HCT116 (cell line): ENCODE measurements at regions not wholly inside any gene's neighbourhood (a gene's known extent, or its start where the extent isn't known, plus 50 kb on each side); places are given as distances from the start of the nearest gene placed in this dataset.

Source experiments
- ATAC-seq: fragments of 200-7000 bp; cut with Tn5 transposase; 2 replicates; pipeline ENCODE4 v1.9.1; 2020; ENCODE audit warnings: mild to moderate bottlenecking, moderate library complexity
- BruUV-seq: library from RNA; stranded (reverse); fragments of 400-500 nt; replicated peaks from 2 replicates; lab custom pipeline; 2021; lab: Mats Ljungman, UMichigan
- CTCF ChIA-PET: fragments of 300-600 bp; sonication (Branson Sonifier 250); formaldehyde crosslinking; loops from one replicate; lab custom pipeline; 2021; ENCODE audit warnings: antibody characterized with exemption; lab: Charles Lee
- POLR2A ChIA-PET: fragments of 300-600, 350-600 bp; sonication (Branson Sonifier 250); formaldehyde crosslinking; loops from one replicate; lab custom pipeline; 2021; ENCODE audit warnings: antibody characterized with exemption; lab: Charles Lee
- RAD21 ChIA-PET, 2 experiments: fragments of 300-600 bp; sonication (Branson Sonifier 250); formaldehyde crosslinking; loops; one replicate each; lab custom pipeline; 2023; ENCODE audit warnings: low total read pairs in 2 of 2; ENCODE audit not compliant: uncharacterized antibody in 2 of 2, unreplicated experiment in 2 of 2, low non-redundant PET in 1 of 2; lab: Charles Lee
- DNase-seq: peaks from one replicate; pipeline ENCODE4 v3.0.0-alpha.2; 2010; ENCODE audit warnings: low read depth, low spot score
- H2AFZ ChIP-seq: fragments of 200-600 bp; shearing (Covaris generic), sonication (generic); 2 replicates; pipeline ENCODE4 v1.6.1; 2017; ENCODE audit warnings: low read depth, mixed run types, mixed read lengths, antibody characterized with exemption, low read length; ENCODE audit not compliant: poor library complexity, severe bottlenecking
- H3K27ac ChIP-seq: 2 replicates; pipeline ENCODE4 v1.5.1; 2012; ENCODE audit warnings: low read depth, low read length
- H3K27me3 ChIP-seq: fragments of 200-600 bp; sonication (generic); 2 replicates; pipeline ENCODE4 v1.6.1; 2016; ENCODE audit warnings: mixed run types, low read length, mixed read lengths; ENCODE audit not compliant: insufficient read depth
- H3K36me3 ChIP-seq, 2 experiments: fragments of 200-500 bp in 1 of 2; fragments of 200-600 bp in 1 of 2; sonication (Bioruptor generic) in 1 of 2; sonication (generic) in 1 of 2; 2 replicates each; pipeline versions ENCODE4 v1.5.1 to v1.6.1; 2014 to 2016; ENCODE audit warnings: low read length in 2 of 2, inconsistent platforms in 1 of 2, mixed read lengths in 1 of 2, mixed run types in 1 of 2; ENCODE audit not compliant: insufficient read depth in 2 of 2, control insufficient read depth in 1 of 2
- H3K4me1 ChIP-seq, 2 experiments: fragments of 200-600 bp in 1 of 2; sonication (generic) in 1 of 2; 2 replicates each; pipeline versions ENCODE4 v1.5.1 to v1.6.1; 2012 to 2017; ENCODE audit warnings: low read length in 2 of 2, inconsistent platforms in 1 of 2, mild to moderate bottlenecking in 1 of 2, mixed read lengths in 1 of 2, mixed run types in 1 of 2, moderate library complexity in 1 of 2; ENCODE audit not compliant: insufficient read depth in 2 of 2, control insufficient read depth in 1 of 2
- H3K4me2 ChIP-seq: fragments of 200-600 bp; sonication (generic); 2 replicates; pipeline ENCODE4 v1.6.1; 2017; ENCODE audit warnings: mixed run types, low read length, mixed read lengths
- H3K4me3 ChIP-seq, 2 experiments: fragments of 200-600 bp in 1 of 2; sonication (generic) in 1 of 2; replicated peaks in 1 of 2; 2 replicates each; pipeline ENCODE4 v1.5.1; 2011 to 2016; ENCODE audit warnings: low read length in 2 of 2, control low read depth in 1 of 2, low read depth in 1 of 2, mild to moderate bottlenecking in 1 of 2, mixed read lengths in 1 of 2, mixed run types in 1 of 2
- H3K79me2 ChIP-seq: fragments of 200-600 bp; sonication (generic); 2 replicates; pipeline ENCODE4 v1.6.1; 2017; ENCODE audit warnings: mild to moderate bottlenecking, mixed run types, low read length, moderate library complexity, mixed read lengths; ENCODE audit not compliant: insufficient read depth
- H3K9ac ChIP-seq: fragments of 200-600 bp; sonication (generic); 2 replicates; pipeline ENCODE4 v1.6.1; 2016; ENCODE audit warnings: low read length, mixed read lengths
- H3K9me2 ChIP-seq: fragments of 200-600 bp; sonication (generic), shearing (Covaris generic); 2 replicates; pipeline ENCODE4 v1.6.1; 2017; ENCODE audit warnings: mixed run types, mild to moderate bottlenecking, moderate library complexity; ENCODE audit not compliant: insufficient read depth
- H3K9me3 ChIP-seq, 2 experiments: fragments of 200-500 bp in 1 of 2; fragments of 200-600 bp in 1 of 2; sonication (Bioruptor generic) in 1 of 2; sonication (generic) in 1 of 2; 2 replicates each; pipeline ENCODE4 v1.6.1; 2014 to 2017; ENCODE audit warnings: low read length in 2 of 2, mixed read lengths in 2 of 2, inconsistent platforms in 1 of 2, low read depth in 1 of 2, mild to moderate bottlenecking in 1 of 2, mixed run types in 1 of 2, moderate library complexity in 1 of 2; ENCODE audit not compliant: control insufficient read depth in 1 of 2, insufficient read depth in 1 of 2
- H4K20me1 ChIP-seq: fragments of 200-600 bp; sonication (generic), shearing (Covaris generic); 2 replicates; pipeline ENCODE4 v1.6.1; 2017; ENCODE audit warnings: mixed run types, mild to moderate bottlenecking, moderate library complexity; ENCODE audit not compliant: insufficient read depth
- CEBPB ChIP-seq: IDR thresholded peaks from 2 replicates; pipeline ENCODE4 v1.6.1; 2012; ENCODE audit warnings: low read depth
- EGR1 ChIP-seq: IDR thresholded peaks from 2 replicates; pipeline ENCODE4 v1.6.1; 2012; ENCODE audit warnings: low read depth
- ELF1 ChIP-seq: IDR thresholded peaks from 2 replicates; pipeline ENCODE4 v1.6.1; 2012; ENCODE audit warnings: low read depth, borderline replicate concordance
- EZH2 ChIP-seq: fragments of 200-600 bp; sonication (generic); IDR thresholded peaks from 2 replicates; pipeline ENCODE4 v1.6.1; 2017; ENCODE audit warnings: antibody characterized with exemption, mixed run types
- EZH2phosphoT487 ChIP-seq: fragments of 200-600 bp; IDR thresholded peaks from 2 replicates; pipeline ENCODE4 v1.6.1; 2018; ENCODE audit warnings: antibody characterized with exemption, borderline replicate concordance
- FOSL1 ChIP-seq: IDR thresholded peaks from 2 replicates; pipeline ENCODE4 v1.6.1; 2012; ENCODE audit warnings: low read depth
- JUND ChIP-seq: IDR thresholded peaks from 2 replicates; pipeline ENCODE4 v1.6.1; 2012
- POLR2A ChIP-seq: IDR thresholded peaks from 2 replicates; pipeline ENCODE4 v1.7.0; 2011; ENCODE audit warnings: borderline replicate concordance; ENCODE audit not compliant: insufficient read depth, insufficient read length; ENCODE audit errors: extremely low read depth
- RAD21 ChIP-seq: IDR thresholded peaks from 2 replicates; pipeline ENCODE4 v1.6.1; 2012; ENCODE audit warnings: low read depth, mild to moderate bottlenecking
- SIN3A ChIP-seq: IDR thresholded peaks from 2 replicates; pipeline ENCODE4 v1.6.1; 2012; ENCODE audit warnings: low read depth
- SP1 ChIP-seq: IDR thresholded peaks from 2 replicates; pipeline ENCODE4 v1.6.1; 2012; ENCODE audit warnings: low read depth
- SRF ChIP-seq: IDR thresholded peaks from 2 replicates; pipeline ENCODE4 v1.6.1; 2012; ENCODE audit warnings: low read depth
- ZFX ChIP-seq: fragments of 450-650 bp; IDR thresholded peaks from 2 replicates; pipeline ENCODE4 v1.6.1; 2017
- intact Hi-C: fragments of 100-400 bp; cut with micrococcal nuclease; formaldehyde crosslinking; loops from 2 replicates; pipeline ENCODE4 v1.10.0; 2022
- TF ChIP-seq, protein P1 (sequence below): IDR thresholded peaks from 2 replicates; pipeline ENCODE4 v1.6.1; 2011; ENCODE audit warnings: mild to moderate bottlenecking, low read length, moderate library complexity; ENCODE audit not compliant: insufficient replicate concordance; ENCODE audit errors: extremely low read depth
- TF ChIP-seq, protein P2 (sequence below): IDR thresholded peaks from 2 replicates; pipeline ENCODE4 v1.6.1; 2012

DNA sequence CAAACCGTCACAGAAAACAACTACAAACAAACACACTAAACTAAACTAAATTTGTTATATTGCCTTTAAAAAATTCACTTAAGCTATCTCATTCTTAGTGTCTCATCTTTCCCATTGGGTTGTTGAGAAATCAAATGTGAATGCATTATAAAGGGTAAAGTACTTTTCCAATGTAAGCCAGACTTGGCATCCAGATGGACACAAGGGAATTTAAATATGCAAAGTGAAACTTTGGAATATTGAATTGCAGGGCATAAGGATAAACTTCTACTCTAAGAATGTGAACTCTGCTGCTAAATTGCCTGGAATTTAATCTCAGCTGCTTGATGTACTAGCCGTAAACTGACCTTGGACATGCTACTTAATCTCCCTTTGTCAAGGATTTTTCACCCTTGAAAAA, 1554.6 kb downstream of the CDH8 start:
- BruUV-seq: no TSS peak
- CTCF ChIA-PET: no interaction called here

DNA sequence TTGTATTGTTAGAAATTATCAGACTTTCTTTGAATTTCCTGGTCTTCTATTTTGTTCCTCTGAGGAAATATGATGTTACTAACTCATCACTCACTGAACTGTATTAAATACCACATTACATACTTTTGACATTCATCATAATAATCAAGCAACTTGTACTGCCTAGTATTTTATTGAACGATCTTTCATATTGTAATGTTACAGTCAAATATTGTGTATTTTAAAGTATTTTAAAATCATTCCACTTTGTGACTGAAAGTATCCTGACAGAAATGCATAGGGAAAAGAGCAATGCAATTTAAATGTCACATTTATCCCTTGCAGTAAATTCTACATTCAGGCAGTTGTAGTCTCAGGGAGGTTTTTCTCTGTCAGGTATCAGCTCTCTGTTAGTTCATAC, 1557.4 kb downstream of the CDH8 start:
- no TSS peak for BruUV-seq
- Histone ChIP-seq H3K4me1 (no peaks in the 10 kb centered on the region), H3K27me3 (no peaks in the 10 kb centered on the region), H3K9me3 (peaks cover 14% of the 10 kb centered on the region in 2 experiments; a peak in 2 of 4 replicates), H2AFZ (no peak overlapping the region), H3K27ac (no peak overlapping the region), H3K79me2 (no peaks in the 10 kb centered on the region), H4K20me1 (no peaks in the 10 kb centered on the region), H3K9me2 (no peaks in the 10 kb centered on the region), H3K9ac (no peak overlapping the region), H3K4me2 (no peak overlapping the region), H3K36me3 (no peaks in the 10 kb centered on the region), H3K4me3 (no peak overlapping the region)
- ATAC-seq (no peak), DNase-seq (no peak)
- POLR2A ChIA-PET: no interaction called here
- RAD21 ChIA-PET: no interaction called here
- CTCF ChIA-PET: no interaction called here
- TF ChIP-seq, protein P1, sequence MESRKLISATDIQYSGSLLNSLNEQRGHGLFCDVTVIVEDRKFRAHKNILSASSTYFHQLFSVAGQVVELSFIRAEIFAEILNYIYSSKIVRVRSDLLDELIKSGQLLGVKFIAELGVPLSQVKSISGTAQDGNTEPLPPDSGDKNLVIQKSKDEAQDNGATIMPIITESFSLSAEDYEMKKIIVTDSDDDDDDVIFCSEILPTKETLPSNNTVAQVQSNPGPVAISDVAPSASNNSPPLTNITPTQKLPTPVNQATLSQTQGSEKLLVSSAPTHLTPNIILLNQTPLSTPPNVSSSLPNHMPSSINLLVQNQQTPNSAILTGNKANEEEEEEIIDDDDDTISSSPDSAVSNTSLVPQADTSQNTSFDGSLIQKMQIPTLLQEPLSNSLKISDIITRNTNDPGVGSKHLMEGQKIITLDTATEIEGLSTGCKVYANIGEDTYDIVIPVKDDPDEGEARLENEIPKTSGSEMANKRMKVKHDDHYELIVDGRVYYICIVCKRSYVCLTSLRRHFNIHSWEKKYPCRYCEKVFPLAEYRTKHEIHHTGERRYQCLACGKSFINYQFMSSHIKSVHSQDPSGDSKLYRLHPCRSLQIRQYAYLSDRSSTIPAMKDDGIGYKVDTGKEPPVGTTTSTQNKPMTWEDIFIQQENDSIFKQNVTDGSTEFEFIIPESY: no peak
- TF ChIP-seq SP1: no peak
- TF ChIP-seq FOSL1: no peak
- TF ChIP-seq RAD21: no peak
- no peak for TF ChIP-seq EZH2phosphoT487
- no peak for TF ChIP-seq EZH2
- no peak for TF ChIP-seq ZFX
- TF ChIP-seq, protein P2, sequence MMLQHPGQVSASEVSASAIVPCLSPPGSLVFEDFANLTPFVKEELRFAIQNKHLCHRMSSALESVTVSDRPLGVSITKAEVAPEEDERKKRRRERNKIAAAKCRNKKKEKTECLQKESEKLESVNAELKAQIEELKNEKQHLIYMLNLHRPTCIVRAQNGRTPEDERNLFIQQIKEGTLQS: no peak
- no peak for TF ChIP-seq ELF1
- no peak for TF ChIP-seq SIN3A
- TF ChIP-seq SRF: no peak
- no peak for TF ChIP-seq EGR1
- TF ChIP-seq POLR2A: no peak
- no peak for TF ChIP-seq CEBPB
- TF ChIP-seq, all 23 proteins: peak for 0
- intact Hi-C loops: no loop called here

More for the DNA sequence above, 1554.6 kb downstream of the CDH8 start:
- no peak overlapping the region for H3K27ac ChIP-seq
- no peak for TF ChIP-seq JUND
- no peak for TF ChIP-seq ELF1
- no peak for TF ChIP-seq SP1
- TF ChIP-seq, all 23 proteins: peak for 0
- no peaks in the 10 kb centered on the region for H3K27me3 ChIP-seq
- no peaks in the 10 kb centered on the region for H4K20me1 ChIP-seq
- H3K9me2 ChIP-seq: no peaks in the 10 kb centered on the region
- H3K9ac ChIP-seq: no peak overlapping the region
- no peaks in the 10 kb centered on the region for H3K4me1 ChIP-seq
- POLR2A ChIA-PET: no interaction called here
- RAD21 ChIA-PET: no interaction called here
- DNase-seq (no peak), ATAC-seq (no peak)
- H3K79me2 ChIP-seq: no peaks in the 10 kb centered on the region
- intact Hi-C loops: no loop called here
- H3K4me3 ChIP-seq: no peak overlapping the region
- H3K9me3 ChIP-seq: peaks cover 14% of the 10 kb centered on the region in 2 experiments; a peak in 2 of 4 replicates
- H2AFZ ChIP-seq: no peak overlapping the region
- H3K36me3 ChIP-seq: no peaks in the 10 kb centered on the region
- no peak overlapping the region for H3K4me2 ChIP-seq
